ENCODE measurements at regions not wholly inside any gene's neighbourhood (a gene's known extent, or its start where the extent isn't known, plus 50 kb on each side); places are given as distances from the start of the nearest gene placed in this dataset.

GRCh38 chr18:51321696-51322095 is 124.2 kb upstream of the MEX3C start:
- H4K8ac ChIP-seq (replicated peaks; ENCODE audit: insufficient read length, low read depth, low read length), result no peak overlapping the region
- WGBS (ENCODE audit: extremely low coverage, insufficient read length, low lambda C conversion rate), result no CpG with 5 or more reads among the region's 1 CpG

More at GRCh38 chr18:51321696-51322095, 124.2 kb upstream of the MEX3C start:
- Histone ChIP-seq H2AK5ac (ENCODE audit: insufficient read length, low read length) (no peak overlapping the region), H2BK12ac (ENCODE audit: insufficient read length, low read depth, low read length) (no peak overlapping the region), H4K5ac (ENCODE audit: insufficient read length, low read depth, low read length) (no peak overlapping the region), H4K91ac (ENCODE audit: insufficient read length, low read depth, low read length) (no peak overlapping the region), H2BK20ac (ENCODE audit: low read depth, low read length, poor library complexity, severe bottlenecking) (no peak overlapping the region), H3K14ac (ENCODE audit: insufficient read depth, low read length) (no peak overlapping the region), H3K4ac (ENCODE audit: low read depth, low read length) (no peak overlapping the region), H3K9ac (ENCODE audit: extremely low read depth, insufficient read length, low read length) (no peak overlapping the region), H2BK5ac (ENCODE audit: insufficient read length, low read length) (no peak overlapping the region), H3K27ac (ENCODE audit: insufficient read length, low read depth, low read length) (no peak overlapping the region), H3K79me1 (ENCODE audit: insufficient read depth, low read depth, low read length, poor library complexity, severe bottlenecking) (no peaks in the 10 kb centered on the region), H2BK15ac (ENCODE audit: low read depth, low read length) (no peak overlapping the region), H3K9me3 (ENCODE audit: control insufficient read depth, low read depth, low read length) (no peaks in the 10 kb centered on the region), H3T11ph (ENCODE audit: low read length) (no peak overlapping the region), H3K79me2 (ENCODE audit: insufficient read depth, low read length) (no peaks in the 10 kb centered on the region), H3K4me2 (ENCODE audit: insufficient read depth, insufficient read length, low read length) (no peak overlapping the region), H3K23me2 (ENCODE audit: insufficient read length, low read depth, low read length, poor library complexity, severe bottlenecking) (no peaks in the 10 kb centered on the region), H4K20me1 (ENCODE audit: control insufficient read depth, insufficient read depth, insufficient read length) (no peaks in the 10 kb centered on the region), H2AFZ (ENCODE audit: low read length) (no peak overlapping the region), H3K4me1 (ENCODE audit: insufficient read depth, low read length) (no peaks in the 10 kb centered on the region), H3K18ac (ENCODE audit: insufficient read length, low read depth, low read length) (no peak overlapping the region), H3K27me3 (ENCODE audit: insufficient read depth, low read length) (no peaks in the 10 kb centered on the region), H2BK120ac (ENCODE audit: low read depth, low read length, poor library complexity, severe bottlenecking) (no peak overlapping the region), H3K56ac (ENCODE audit: insufficient read length, low read depth, low read length) (no peak overlapping the region), H3K23ac (ENCODE audit: insufficient read length, low read depth, low read length) (no peak overlapping the region)
- no peaks in the 10 kb centered on the region; the same call in none of the 2 replicates for H3K27me3 Mint-ChIP-seq (ENCODE audit: low read depth)
- peak overlapping the region in 1 of 3 experiments; percentile 37; a peak in 3 of 7 replicates for H3K27ac Mint-ChIP-seq
- no peak for DNase-seq
- peaks cover 18 to 20% of the 10 kb centered on the region in 2 experiments for H3K4me1 Mint-ChIP-seq
- TF ChIP-seq, protein P1, sequence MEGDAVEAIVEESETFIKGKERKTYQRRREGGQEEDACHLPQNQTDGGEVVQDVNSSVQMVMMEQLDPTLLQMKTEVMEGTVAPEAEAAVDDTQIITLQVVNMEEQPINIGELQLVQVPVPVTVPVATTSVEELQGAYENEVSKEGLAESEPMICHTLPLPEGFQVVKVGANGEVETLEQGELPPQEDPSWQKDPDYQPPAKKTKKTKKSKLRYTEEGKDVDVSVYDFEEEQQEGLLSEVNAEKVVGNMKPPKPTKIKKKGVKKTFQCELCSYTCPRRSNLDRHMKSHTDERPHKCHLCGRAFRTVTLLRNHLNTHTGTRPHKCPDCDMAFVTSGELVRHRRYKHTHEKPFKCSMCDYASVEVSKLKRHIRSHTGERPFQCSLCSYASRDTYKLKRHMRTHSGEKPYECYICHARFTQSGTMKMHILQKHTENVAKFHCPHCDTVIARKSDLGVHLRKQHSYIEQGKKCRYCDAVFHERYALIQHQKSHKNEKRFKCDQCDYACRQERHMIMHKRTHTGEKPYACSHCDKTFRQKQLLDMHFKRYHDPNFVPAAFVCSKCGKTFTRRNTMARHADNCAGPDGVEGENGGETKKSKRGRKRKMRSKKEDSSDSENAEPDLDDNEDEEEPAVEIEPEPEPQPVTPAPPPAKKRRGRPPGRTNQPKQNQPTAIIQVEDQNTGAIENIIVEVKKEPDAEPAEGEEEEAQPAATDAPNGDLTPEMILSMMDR (conservative IDR thresholded peaks at IDR 0.05), result peak; percentile 35; the same call in 2 of the 3 replicates
- peaks cover 4% of the 10 kb centered on the region in 2 experiments; a peak in 3 of 5 replicates for H3K9me3 Mint-ChIP-seq
- H3K36me3 Mint-ChIP-seq (ENCODE audit: insufficient read depth in 1 of 3, low read depth in 3 of 3), result peaks cover 0 to 10% (median 4%) of the 10 kb centered on the region in 3 experiments; a peak in 6 of 7 replicates
- no peak overlapping the region for H3K4me3 Mint-ChIP-seq
